ENCODE measurements at regions not wholly inside any gene's neighbourhood (a gene's known extent, or its start where the extent isn't known, plus 50 kb on each side); places are given as distances from the start of the nearest gene placed in this dataset.
A peak's percentile ranks its signal among the peaks of the same experiment; 100 is the strongest.
"Not testable (repeated sequence)": the region's sequence is repeated elsewhere in the genome, so short reads cannot be mapped to it uniquely, and the experiment has no call there.

GRCh38 chr10:6695519-6695918 lies 115.4 kb upstream of the PRKCQ start:
- no peak for DNase-seq (ENCODE audit: low read depth in 2 of 2)

GRCh38 chr10:6694447-6695140 lies 114.5 kb upstream of the PRKCQ start:
- no peak for DNase-seq (ENCODE audit: low read depth in 2 of 2)

- DNase-seq (ENCODE audit: low read depth in 2 of 2) = no peak
Measured at GRCh38 chr10:6692856-6693255, 112.8 kb upstream of the PRKCQ start.

- no peak for DNase-seq (ENCODE audit: low read depth in 2 of 2)
Measured at GRCh38 chr10:6692103-6692502, 112.0 kb upstream of the PRKCQ start.

- no peak for DNase-seq (ENCODE audit: low read depth in 2 of 2)
Measured at GRCh38 chr10:6689036-6689435, 109.0 kb upstream of the PRKCQ start.

GRCh38 chr10:6680735-6681134 lies 100.7 kb upstream of the PRKCQ start:
- DNase-seq (ENCODE audit: low read depth in 2 of 2) = no peak

- DNase-seq (ENCODE audit: low read depth in 2 of 2) = no peak
Measured at GRCh38 chr10:6678956-6679355, 98.9 kb upstream of the PRKCQ start.

- DNase-seq (ENCODE audit: low read depth in 2 of 2) = peak; percentile 42 to 51
Measured at GRCh38 chr10:6678211-6678803, 98.2 kb upstream of the PRKCQ start.

- DNase-seq (ENCODE audit: low read depth in 2 of 2) = not testable (repeated sequence)
Measured at GRCh38 chr10:6677129-6677528, 97.1 kb upstream of the PRKCQ start.

- DNase-seq (ENCODE audit: low read depth in 2 of 2) = no peak
Measured at GRCh38 chr10:6674291-6674690, 94.2 kb upstream of the PRKCQ start.

GRCh38 chr10:6671976-6672375 lies 91.9 kb upstream of the PRKCQ start:
- no peak for DNase-seq (ENCODE audit: low read depth in 2 of 2)

- DNase-seq (ENCODE audit: low read depth in 2 of 2) = no peak
Measured at GRCh38 chr10:6669269-6669859, 89.3 kb upstream of the PRKCQ start.

- peak; percentile 32 to 33 for DNase-seq (ENCODE audit: low read depth in 2 of 2)
Measured at GRCh38 chr10:6667679-6668270, 87.7 kb upstream of the PRKCQ start.

- no peak for DNase-seq (ENCODE audit: low read depth in 2 of 2)
Measured at GRCh38 chr10:6667150-6667549, 87.1 kb upstream of the PRKCQ start.

GRCh38 chr10:6665847-6666246 lies 85.8 kb upstream of the PRKCQ start:
- no peak for DNase-seq (ENCODE audit: low read depth in 2 of 2)

GRCh38 chr10:6660460-6660859 lies 80.4 kb upstream of the PRKCQ start:
- no peak for DNase-seq (ENCODE audit: low read depth in 2 of 2)

- no peak for DNase-seq (ENCODE audit: low read depth in 2 of 2)
Measured at GRCh38 chr10:6659451-6659850, 79.4 kb upstream of the PRKCQ start.

- DNase-seq (ENCODE audit: low read depth in 2 of 2) = no peak
Measured at GRCh38 chr10:6657669-6658068, 77.6 kb upstream of the PRKCQ start.

- DNase-seq (ENCODE audit: low read depth in 2 of 2) = no peak
Measured at GRCh38 chr10:6657196-6657595, 77.1 kb upstream of the PRKCQ start.

- DNase-seq (ENCODE audit: low read depth in 2 of 2) = no peak
Measured at GRCh38 chr10:6654571-6654970, 74.5 kb upstream of the PRKCQ start.

- no peak for DNase-seq (ENCODE audit: low read depth in 2 of 2)
Measured at GRCh38 chr10:6650586-6650985, 70.5 kb upstream of the PRKCQ start.

GRCh38 chr10:6649903-6650302 lies 69.8 kb upstream of the PRKCQ start:
- DNase-seq (ENCODE audit: low read depth in 2 of 2) = no peak
